A549 (cell line): ENCODE measurements at regions not wholly inside any gene's neighbourhood (a gene's known extent, or its start where the extent isn't known, plus 50 kb on each side); places are given as distances from the start of the nearest gene placed in this dataset.

Experiments
- CBX2 ChIP-seq: fragments of 200-600 bp; sonication (generic); IDR thresholded peaks from 2 replicates; pipeline ENCODE4 v1.6.1; 2016; ENCODE audit warnings: low read depth, mild to moderate bottlenecking, borderline replicate concordance
- CBX8 ChIP-seq: fragments of 200-600 bp; sonication (generic); IDR thresholded peaks from 2 replicates; pipeline ENCODE4 v1.6.1; 2016
- CTCF ChIP-seq: fragments of >200 bp; sonication (Bioruptor Twin); formaldehyde crosslinking; IDR thresholded peaks from 3 replicates; pipeline ENCODE4 v1.5.1; 2016
- EP300 ChIP-seq, 2 experiments: fragments of >200 bp; sonication (Bioruptor Twin); formaldehyde crosslinking; IDR thresholded peaks; 2 replicates in 1 of 2; 3 replicates in 1 of 2; pipeline ENCODE4 v1.6.1; 2016 to 2017
- MAX ChIP-seq: IDR thresholded peaks from 2 replicates; pipeline ENCODE4 v1.6.1; 2012
- MYC ChIP-seq: IDR thresholded peaks from 2 replicates; pipeline ENCODE4 v1.6.1; 2012; ENCODE audit warnings: mild to moderate bottlenecking, inconsistent platforms, low read length, improper control_type of control experiment, borderline replicate concordance
- POLR2A ChIP-seq: IDR thresholded peaks from 2 replicates; pipeline ENCODE4 v1.6.1; 2012; ENCODE audit warnings: mild to moderate bottlenecking, low read length
- POLR2AphosphoS2 ChIP-seq: conservative IDR thresholded peaks from 2 replicates; pipeline ENCODE4 v1.6.1; 2012; ENCODE audit warnings: low read length, improper control_type of control experiment, inconsistent platforms
- SMC3 ChIP-seq: fragments of >200 bp; sonication (Bioruptor Twin); formaldehyde crosslinking; IDR thresholded peaks from 3 replicates; pipeline ENCODE4 v1.6.1; 2018; ENCODE audit warnings: inconsistent platforms
- TF ChIP-seq, protein P1 (sequence below): fragments of 250-450 bp; sonication (Bioruptor Pico); IDR thresholded peaks from 2 replicates; pipeline ENCODE4 v1.5.0; 2021; ENCODE audit warnings: mild to moderate bottlenecking, moderate library complexity, borderline replicate concordance
- TF ChIP-seq, protein P2 (sequence below): IDR thresholded peaks from 2 replicates; pipeline ENCODE4 v1.6.1; 2012; ENCODE audit warnings: low read depth, borderline replicate concordance

GRCh38 chr4:14446904-14447303 is 555.4 kb upstream of the CPEB2 start:
- TF ChIP-seq CTCF (no peak), EP300 (IDR thresholded peaks at IDR 0.05) (no peak), CBX2 (no peak), POLR2A (no peak), MYC (no peak), MAX (no peak), POLR2AphosphoS2 (no peak), CBX8 (no peak), SMC3 (no peak)
- TF ChIP-seq, protein P1, sequence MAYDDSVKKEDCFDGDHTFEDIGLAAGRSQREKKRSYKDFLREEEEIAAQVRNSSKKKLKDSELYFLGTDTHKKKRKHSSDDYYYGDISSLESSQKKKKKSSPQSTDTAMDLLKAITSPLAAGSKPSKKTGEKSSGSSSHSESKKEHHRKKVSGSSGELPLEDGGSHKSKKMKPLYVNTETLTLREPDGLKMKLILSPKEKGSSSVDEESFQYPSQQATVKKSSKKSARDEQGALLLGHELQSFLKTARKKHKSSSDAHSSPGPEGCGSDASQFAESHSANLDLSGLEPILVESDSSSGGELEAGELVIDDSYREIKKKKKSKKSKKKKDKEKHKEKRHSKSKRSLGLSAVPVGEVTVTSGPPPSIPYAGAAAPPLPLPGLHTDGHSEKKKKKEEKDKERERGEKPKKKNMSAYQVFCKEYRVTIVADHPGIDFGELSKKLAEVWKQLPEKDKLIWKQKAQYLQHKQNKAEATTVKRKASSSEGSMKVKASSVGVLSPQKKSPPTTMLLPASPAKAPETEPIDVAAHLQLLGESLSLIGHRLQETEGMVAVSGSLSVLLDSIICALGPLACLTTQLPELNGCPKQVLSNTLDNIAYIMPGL (CRISPR knock-in tag), result no peak
- TF ChIP-seq, protein P2, sequence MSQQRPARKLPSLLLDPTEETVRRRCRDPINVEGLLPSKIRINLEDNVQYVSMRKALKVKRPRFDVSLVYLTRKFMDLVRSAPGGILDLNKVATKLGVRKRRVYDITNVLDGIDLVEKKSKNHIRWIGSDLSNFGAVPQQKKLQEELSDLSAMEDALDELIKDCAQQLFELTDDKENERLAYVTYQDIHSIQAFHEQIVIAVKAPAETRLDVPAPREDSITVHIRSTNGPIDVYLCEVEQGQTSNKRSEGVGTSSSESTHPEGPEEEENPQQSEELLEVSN, result no peak
